ENCODE measurements at regions not wholly inside any gene's neighbourhood (a gene's known extent, or its start where the extent isn't known, plus 50 kb on each side); places are given as distances from the start of the nearest gene placed in this dataset.

- Histone ChIP-seq H3K36me3 (ENCODE audit: insufficient read depth, low read length) (no peaks in the 10 kb centered on the region), H3K4me1 (ENCODE audit: insufficient read depth, low read length, severe bottlenecking) (peaks cover 6% of the 10 kb centered on the region), H3K4me3 (ENCODE audit: low read depth, low read length, poor library complexity, severe bottlenecking) (no peak overlapping the region), H3K27ac (ENCODE audit: low read depth, low read length, poor library complexity, severe bottlenecking) (no peak overlapping the region), H3K9me2 (ENCODE audit: low read depth, low read length) (no peaks in the 10 kb centered on the region), H3K27me3 (ENCODE audit: insufficient read depth, low read length) (no peaks in the 10 kb centered on the region), H3K79me2 (ENCODE audit: insufficient read depth, low read length) (no peaks in the 10 kb centered on the region), H3F3A (ENCODE audit: insufficient read depth, low read length) (no peaks in the 10 kb centered on the region), H2AFZ (ENCODE audit: low read length) (no peak overlapping the region), H3K9me3 (ENCODE audit: low read length) (no peaks in the 10 kb centered on the region), H3K9ac (ENCODE audit: low read length) (no peak overlapping the region), H3K4me2 (ENCODE audit: low read length) (no peak overlapping the region), H4K20me1 (ENCODE audit: insufficient read depth, low read length) (no peaks in the 10 kb centered on the region)
- TF ChIP-seq CTCF (IDR thresholded peaks at IDR 0.05; ENCODE audit: low read length) = no peak
- TF ChIP-seq EZH2 (IDR thresholded peaks at IDR 0.05; ENCODE audit: borderline replicate concordance, low read length) = no peak
Measured at GRCh38 chr14:48111151-48111550, 435.7 kb upstream of the MDGA2 start.

- TF ChIP-seq CTCF (IDR thresholded peaks at IDR 0.05; ENCODE audit: low read length) (no peak), EZH2 (IDR thresholded peaks at IDR 0.05; ENCODE audit: borderline replicate concordance, low read length) (no peak)
- no peaks in the 10 kb centered on the region for H3K27me3 ChIP-seq (ENCODE audit: insufficient read depth, low read length)
- no peaks in the 10 kb centered on the region for H3K79me2 ChIP-seq (ENCODE audit: insufficient read depth, low read length)
- no peak overlapping the region for H2AFZ ChIP-seq (ENCODE audit: low read length)
- H3K4me3 ChIP-seq (ENCODE audit: low read depth, low read length, poor library complexity, severe bottlenecking) = no peak overlapping the region
- no peaks in the 10 kb centered on the region for H3K9me3 ChIP-seq (ENCODE audit: low read length)
- peaks cover 6% of the 10 kb centered on the region for H3K4me1 ChIP-seq (ENCODE audit: insufficient read depth, low read length, severe bottlenecking)
- no peaks in the 10 kb centered on the region for H3K9me2 ChIP-seq (ENCODE audit: low read depth, low read length)
- H3K9ac ChIP-seq (ENCODE audit: low read length) = no peak overlapping the region
- no peaks in the 10 kb centered on the region for H3K36me3 ChIP-seq (ENCODE audit: insufficient read depth, low read length)
- no peaks in the 10 kb centered on the region for H4K20me1 ChIP-seq (ENCODE audit: insufficient read depth, low read length)
- H3K27ac ChIP-seq (ENCODE audit: low read depth, low read length, poor library complexity, severe bottlenecking) = no peak overlapping the region
- no peaks in the 10 kb centered on the region for H3F3A ChIP-seq (ENCODE audit: insufficient read depth, low read length)
- no peak overlapping the region for H3K4me2 ChIP-seq (ENCODE audit: low read length)
Measured at GRCh38 chr14:48107646-48108045, 432.2 kb upstream of the MDGA2 start.

GRCh38 chr14:48096897-48097296 lies 421.5 kb upstream of the MDGA2 start:
- Histone ChIP-seq H3K9me2 (ENCODE audit: low read depth, low read length) (no peaks in the 10 kb centered on the region), H3K79me2 (ENCODE audit: insufficient read depth, low read length) (no peaks in the 10 kb centered on the region), H3K36me3 (ENCODE audit: insufficient read depth, low read length) (no peaks in the 10 kb centered on the region), H3K9ac (ENCODE audit: low read length) (no peak overlapping the region), H3K9me3 (ENCODE audit: low read length) (peaks cover 4% of the 10 kb centered on the region; the same call in 1 of the 2 replicates), H3K4me3 (ENCODE audit: low read depth, low read length, poor library complexity, severe bottlenecking) (no peak overlapping the region), H4K20me1 (ENCODE audit: insufficient read depth, low read length) (no peaks in the 10 kb centered on the region), H3K27ac (ENCODE audit: low read depth, low read length, poor library complexity, severe bottlenecking) (no peak overlapping the region), H3F3A (ENCODE audit: insufficient read depth, low read length) (no peaks in the 10 kb centered on the region), H3K4me2 (ENCODE audit: low read length) (no peak overlapping the region), H2AFZ (ENCODE audit: low read length) (no peak overlapping the region), H3K27me3 (ENCODE audit: insufficient read depth, low read length) (no peaks in the 10 kb centered on the region), H3K4me1 (ENCODE audit: insufficient read depth, low read length, severe bottlenecking) (no peaks in the 10 kb centered on the region)
- TF ChIP-seq EZH2 (IDR thresholded peaks at IDR 0.05; ENCODE audit: borderline replicate concordance, low read length) (no peak), CTCF (IDR thresholded peaks at IDR 0.05; ENCODE audit: low read length) (no peak)
